AG09309 (cell line): ENCODE measurements at regions not wholly inside any gene's neighbourhood (a gene's known extent, or its start where the extent isn't known, plus 50 kb on each side); places are given as distances from the start of the nearest gene placed in this dataset.

Experiments
- DNase-seq: peaks from one replicate; pipeline ENCODE4 v3.0.0-alpha.2; 2010; ENCODE audit warnings: low read depth
- H3K4me3 ChIP-seq: 2 replicates; pipeline ENCODE4 v1.5.1; 2011; ENCODE audit warnings: mild to moderate bottlenecking, low read depth, low read length, moderate library complexity; ENCODE audit not compliant: control insufficient read depth
- TF ChIP-seq, protein P1 (sequence below): IDR thresholded peaks from 2 replicates; pipeline ENCODE4 v1.5.1; 2011; ENCODE audit warnings: mild to moderate bottlenecking, low read depth, low read length, inconsistent platforms; ENCODE audit not compliant: insufficient read depth, control insufficient read depth; ENCODE audit errors: missing control alignments

DNA sequence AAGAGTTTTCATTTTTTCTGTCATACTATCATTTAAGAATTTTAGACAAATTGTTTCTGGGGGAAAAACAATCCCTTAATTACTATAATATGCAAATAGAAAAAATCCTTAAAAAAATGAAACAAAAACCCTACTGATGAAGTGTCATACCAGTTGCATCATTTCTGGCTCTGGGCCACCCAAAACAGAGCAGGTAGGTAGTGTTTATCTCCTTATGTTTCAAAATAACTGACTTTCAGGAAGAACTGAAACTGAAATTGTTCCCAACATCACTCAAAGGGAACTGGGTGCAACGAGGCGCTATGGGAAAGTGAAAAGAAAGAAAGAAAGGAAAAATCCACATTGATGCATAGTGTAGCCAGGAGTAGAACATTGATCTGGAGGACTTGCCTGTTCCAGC, 653.1 kb upstream of the SOX9 start:
- no peak overlapping the region for H3K4me3 ChIP-seq
- no peak for DNase-seq

DNA sequence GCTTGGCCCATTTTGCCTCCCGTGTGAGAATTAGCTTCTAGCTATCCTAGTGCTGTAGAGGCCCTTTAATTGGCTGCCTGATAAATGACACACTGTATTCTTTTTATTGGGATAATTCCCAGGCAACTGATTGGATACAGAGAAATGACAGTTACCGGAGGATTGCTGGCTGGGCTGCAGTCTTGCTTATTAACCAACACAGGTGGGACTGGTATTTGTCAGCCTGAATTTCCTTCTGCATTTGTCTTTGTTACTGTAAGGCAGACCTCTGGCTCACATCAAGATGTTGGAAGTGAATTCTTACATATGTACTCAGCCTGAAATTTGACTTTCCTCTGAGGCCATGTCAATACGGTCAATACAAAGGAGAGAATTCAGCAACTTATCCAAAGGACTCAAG, 650.8 kb upstream of the SOX9 start:
- no peak for DNase-seq
- TF ChIP-seq, protein P1, sequence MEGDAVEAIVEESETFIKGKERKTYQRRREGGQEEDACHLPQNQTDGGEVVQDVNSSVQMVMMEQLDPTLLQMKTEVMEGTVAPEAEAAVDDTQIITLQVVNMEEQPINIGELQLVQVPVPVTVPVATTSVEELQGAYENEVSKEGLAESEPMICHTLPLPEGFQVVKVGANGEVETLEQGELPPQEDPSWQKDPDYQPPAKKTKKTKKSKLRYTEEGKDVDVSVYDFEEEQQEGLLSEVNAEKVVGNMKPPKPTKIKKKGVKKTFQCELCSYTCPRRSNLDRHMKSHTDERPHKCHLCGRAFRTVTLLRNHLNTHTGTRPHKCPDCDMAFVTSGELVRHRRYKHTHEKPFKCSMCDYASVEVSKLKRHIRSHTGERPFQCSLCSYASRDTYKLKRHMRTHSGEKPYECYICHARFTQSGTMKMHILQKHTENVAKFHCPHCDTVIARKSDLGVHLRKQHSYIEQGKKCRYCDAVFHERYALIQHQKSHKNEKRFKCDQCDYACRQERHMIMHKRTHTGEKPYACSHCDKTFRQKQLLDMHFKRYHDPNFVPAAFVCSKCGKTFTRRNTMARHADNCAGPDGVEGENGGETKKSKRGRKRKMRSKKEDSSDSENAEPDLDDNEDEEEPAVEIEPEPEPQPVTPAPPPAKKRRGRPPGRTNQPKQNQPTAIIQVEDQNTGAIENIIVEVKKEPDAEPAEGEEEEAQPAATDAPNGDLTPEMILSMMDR: no peak
- H3K4me3 ChIP-seq: no peak overlapping the region

More for the DNA sequence above, 653.1 kb upstream of the SOX9 start:
- TF ChIP-seq, protein P1: no peak

DNA sequence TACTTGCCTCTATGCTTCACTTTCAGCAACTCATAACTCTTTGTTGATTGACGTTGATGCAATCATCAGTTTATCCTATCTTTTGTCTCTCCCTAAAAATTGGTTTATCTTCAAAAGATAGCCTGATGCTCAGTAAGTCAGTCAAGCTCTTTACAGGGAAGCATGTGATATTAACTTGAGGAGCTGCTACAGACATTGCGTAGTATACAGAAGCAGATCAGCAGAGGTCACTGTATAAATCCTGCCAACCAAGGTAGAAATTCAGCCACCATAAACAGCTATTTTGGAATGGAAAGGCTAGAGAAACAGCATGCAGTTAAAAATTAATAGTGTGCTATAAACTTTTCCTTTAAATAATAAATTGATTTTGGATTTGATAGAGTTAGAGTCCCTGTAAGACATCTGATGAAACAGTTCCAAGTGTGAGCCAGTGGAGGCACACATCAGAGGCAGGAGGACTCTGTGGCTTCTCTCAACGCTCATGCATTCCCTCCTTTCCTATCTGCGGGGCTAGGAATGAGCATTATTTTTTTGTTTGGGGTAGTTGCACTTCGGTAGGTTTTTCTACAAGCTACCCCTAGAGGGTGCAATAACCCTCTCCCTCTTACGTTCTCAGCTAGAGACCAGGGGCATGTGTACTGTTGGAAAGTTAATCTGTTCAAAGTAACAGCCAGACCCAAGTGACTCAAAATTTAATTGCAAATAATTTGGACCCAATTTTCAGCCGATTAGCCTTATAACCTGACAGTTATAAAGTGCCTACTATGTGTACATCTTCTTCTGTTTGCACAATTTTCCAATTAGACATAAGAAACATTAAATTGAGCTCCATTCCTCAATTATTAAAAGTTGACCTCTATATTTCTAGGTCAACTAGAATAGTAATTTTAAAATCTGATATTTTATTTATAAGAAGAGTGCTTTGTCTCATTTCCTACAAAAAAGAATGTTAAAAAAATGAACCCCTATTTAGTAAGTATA, 647.7 kb upstream of the SOX9 start:
- peak; percentile 34 for DNase-seq
- TF ChIP-seq, protein P1: peak; percentile 81
- H3K4me3 ChIP-seq: no peak overlapping the region

DNA sequence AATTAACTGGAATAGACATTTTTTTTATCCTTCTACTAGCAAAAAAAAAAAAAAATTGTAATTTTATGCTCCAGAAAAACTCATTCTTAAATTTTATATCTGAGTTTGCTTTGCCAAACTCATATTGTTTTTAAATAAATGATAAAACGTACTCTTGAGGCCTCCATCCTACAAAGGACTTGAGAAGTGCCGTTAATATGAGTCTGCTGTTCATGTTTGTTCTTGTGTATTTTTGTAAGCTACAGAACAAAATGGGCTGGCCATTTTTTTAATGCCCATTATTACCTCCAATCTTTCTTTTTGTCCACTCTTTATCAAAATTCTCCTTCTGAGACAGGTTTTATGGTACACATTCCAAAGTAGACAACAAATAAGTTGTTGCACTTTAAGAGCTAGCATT, 643.5 kb upstream of the SOX9 start:
- TF ChIP-seq, protein P1: no peak
- H3K4me3 ChIP-seq: no peak overlapping the region

DNA sequence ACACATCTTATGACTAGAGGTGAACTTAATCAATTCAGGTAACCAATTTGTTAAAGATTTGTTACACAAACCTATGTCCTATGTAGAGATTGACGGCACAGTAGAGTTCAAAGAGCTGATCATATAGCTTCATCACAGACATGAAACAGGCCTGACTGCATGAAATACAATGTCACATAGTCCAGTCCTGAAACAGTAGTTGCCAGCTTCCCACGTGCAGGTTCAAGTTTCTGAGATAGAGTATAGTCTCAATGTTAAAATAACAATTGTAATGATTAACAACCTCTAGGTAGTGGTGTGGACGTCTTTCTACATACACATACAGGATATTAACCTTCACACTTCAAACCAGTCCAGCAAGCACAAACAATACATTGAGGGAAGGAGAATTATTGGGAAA, 640.7 kb upstream of the SOX9 start:
- H3K4me3 ChIP-seq: no peak overlapping the region
- TF ChIP-seq, protein P1: no peak
- no peak for DNase-seq

More for the DNA sequence above, 643.5 kb upstream of the SOX9 start:
- no peak for DNase-seq

DNA sequence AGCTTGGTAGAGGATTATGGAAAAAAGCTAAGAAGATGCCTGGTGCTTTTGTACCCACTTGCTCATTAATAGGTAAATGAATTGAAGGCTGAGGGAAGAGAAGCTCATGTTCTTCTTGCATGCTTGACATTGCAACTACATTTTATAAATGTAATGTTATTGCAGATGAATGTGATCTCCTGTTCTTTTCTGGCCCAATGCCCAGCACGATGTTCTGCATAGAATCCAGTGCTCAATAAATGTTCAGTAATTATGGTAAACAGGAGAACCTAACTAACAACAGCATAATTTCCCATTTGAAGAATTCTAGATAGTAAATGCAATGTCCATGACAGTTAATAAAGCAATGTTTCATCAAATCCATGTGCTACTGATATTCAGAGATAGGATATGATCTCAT, 638.2 kb upstream of the SOX9 start:
- TF ChIP-seq, protein P1: no peak
- H3K4me3 ChIP-seq: no peak overlapping the region

More for the DNA sequence above, 638.2 kb upstream of the SOX9 start:
- no peak for DNase-seq
